Activated CD4-positive, alpha-beta T cell treated with anti-CD3 and anti-CD28 coated beads for 4 hours (primary cell): ENCODE measurements at regions not wholly inside any gene's neighbourhood (a gene's known extent, or its start where the extent isn't known, plus 50 kb on each side); places are given as distances from the start of the nearest gene placed in this dataset.

Experiments used
- DNase-seq, 2 donors: peaks; one replicate each; pipeline ENCODE4 v3.0.0-alpha.2; 2020

DNA sequence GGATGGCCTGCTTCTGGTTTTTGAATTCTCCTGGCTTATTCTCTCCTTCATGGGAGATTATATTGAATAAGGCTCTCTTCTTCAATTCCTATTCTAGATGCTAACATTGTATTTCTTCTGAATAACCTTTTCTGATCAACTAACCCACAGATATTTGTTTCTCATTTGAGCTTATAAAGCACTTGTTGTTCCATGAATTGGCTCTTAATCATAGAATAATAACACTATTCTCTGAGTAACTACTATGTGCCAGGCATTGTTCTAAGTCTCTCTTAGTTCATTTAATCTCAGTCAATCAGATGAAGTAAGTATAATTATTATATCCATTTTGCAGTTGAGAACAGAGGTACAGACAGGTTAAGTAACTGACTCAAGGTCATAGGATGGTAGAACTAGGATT, 136.3 kb upstream of the MLIP start:
- no peak for DNase-seq

GRCh38 chr6:53975941-53976615, 135.2 kb upstream of the MLIP start:
- DNase-seq, result no peak

GRCh38 chr6:53977551-53977950, 133.7 kb upstream of the MLIP start:
- no peak for DNase-seq

- peak in 1 of 2 donors; percentile 2 for DNase-seq
Measured at GRCh38 chr6:53979468-53980067, 131.7 kb upstream of the MLIP start.

DNA sequence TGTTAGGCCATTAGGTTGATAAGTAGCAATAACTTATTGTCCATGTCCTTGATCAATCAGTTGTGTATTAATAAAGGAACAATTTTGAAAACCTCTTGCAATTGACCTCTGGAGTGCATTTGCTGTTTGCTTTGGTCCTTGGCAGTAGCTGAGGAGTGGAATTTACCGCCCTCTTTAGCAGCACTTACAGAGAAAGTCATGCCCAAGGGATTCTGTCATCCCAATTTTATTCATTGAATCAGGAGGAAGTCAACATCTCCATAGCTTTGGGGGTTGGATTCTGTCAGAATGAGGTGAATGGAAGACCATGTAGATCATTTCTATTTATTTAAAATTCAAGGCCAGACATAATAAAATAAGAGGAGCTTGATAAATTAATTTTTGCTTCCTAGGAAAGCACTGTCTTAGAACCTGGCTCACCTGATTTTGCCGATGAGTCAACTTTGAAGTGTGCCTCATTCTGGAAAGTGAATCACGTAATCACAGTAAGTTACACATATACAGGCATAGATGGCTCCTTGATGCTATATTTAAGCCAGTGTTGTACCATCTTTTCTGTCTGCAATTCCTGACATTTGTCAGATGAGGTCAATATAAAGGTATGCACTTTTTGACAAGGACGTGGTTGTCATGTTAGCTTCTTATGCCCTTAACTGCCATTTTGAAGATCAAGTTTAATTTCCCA, 128.7 kb upstream of the MLIP start:
- DNase-seq, result no peak

DNA sequence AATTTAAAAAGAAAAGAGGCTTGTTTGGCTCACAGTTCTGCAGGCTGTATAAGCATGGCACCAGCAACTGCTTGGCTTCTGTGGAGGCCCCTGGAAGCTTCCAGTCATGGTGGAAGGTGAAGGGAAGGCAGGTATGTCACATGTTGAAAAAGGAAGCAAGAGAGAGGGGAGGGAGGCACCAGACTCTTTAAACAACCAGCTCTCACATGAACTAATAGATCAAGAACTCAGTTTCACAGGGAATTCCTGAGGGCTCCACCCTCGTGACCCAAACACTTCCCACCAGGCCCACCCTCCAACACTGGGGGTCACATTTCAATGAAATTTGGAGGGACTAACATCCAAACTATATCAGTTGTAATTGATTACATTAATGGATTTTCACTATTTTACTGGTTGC, 127.9 kb upstream of the MLIP start:
- DNase-seq, result no peak

DNA sequence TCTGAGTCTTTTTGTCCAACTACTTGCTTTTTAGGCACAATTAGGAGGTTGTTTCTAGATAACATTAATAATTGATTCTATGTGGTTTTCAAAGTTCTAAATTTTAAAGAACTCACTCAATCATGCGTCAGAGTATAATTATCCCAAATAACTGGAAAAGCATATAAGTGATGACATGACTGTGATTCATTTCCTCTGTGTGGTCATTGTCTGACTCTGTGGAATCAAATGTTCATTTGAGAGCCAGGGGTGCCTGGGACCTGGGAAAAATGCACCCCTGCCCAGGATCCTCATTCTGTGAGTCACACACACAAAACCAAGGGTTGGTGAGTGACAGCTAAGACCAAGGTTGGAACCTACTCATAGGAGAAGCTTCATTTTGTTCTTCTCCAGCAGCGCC, 127.1 kb upstream of the MLIP start:
- no peak for DNase-seq

GRCh38 chr6:53984581-53984980, 126.7 kb upstream of the MLIP start:
- no peak for DNase-seq

DNA sequence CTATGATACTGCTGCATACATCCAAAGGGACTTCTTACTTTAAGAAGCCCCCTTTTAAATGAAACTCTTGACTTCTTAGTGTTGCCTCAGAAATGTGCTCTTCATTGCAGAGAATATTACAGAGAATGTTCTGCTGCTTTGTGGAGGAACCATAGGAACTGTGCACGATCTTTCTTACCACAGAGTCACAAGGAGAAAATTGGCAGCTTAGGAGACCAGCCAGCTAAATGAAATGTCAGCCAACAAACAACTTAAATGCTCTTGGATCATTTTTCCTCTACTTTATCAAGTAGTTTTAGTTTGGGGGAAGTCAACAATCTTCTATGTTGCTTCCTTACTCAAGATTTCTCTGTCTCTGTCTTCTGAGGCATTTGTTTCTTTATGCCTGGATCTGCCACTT, 125.9 kb upstream of the MLIP start:
- no peak for DNase-seq

DNA sequence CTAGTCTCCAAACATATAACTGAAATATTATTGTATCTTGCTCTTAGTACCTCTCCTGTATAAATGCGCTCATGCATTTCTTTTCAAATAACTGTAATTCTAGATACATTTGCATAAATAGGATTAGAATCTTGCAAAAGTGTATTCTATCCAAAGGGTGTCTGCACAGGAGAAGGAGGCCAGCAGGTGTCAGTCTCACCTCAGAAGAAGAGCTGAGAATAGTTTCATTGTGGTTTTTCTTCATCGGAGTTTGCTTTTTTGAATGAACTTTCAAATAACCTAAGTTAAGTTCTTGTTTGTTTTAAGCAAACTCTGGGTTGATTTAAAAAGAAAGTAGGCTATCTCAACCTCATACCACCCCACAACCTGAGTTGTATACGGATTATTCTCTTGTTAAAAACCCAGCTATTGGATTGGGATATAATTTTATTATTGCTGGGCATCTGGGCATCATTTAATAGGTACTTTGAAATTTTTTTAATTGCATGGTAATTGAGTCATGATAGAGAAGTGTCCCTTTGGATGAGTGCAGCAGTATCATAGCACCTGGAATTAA, 125.0 kb upstream of the MLIP start:
- no peak for DNase-seq

DNA sequence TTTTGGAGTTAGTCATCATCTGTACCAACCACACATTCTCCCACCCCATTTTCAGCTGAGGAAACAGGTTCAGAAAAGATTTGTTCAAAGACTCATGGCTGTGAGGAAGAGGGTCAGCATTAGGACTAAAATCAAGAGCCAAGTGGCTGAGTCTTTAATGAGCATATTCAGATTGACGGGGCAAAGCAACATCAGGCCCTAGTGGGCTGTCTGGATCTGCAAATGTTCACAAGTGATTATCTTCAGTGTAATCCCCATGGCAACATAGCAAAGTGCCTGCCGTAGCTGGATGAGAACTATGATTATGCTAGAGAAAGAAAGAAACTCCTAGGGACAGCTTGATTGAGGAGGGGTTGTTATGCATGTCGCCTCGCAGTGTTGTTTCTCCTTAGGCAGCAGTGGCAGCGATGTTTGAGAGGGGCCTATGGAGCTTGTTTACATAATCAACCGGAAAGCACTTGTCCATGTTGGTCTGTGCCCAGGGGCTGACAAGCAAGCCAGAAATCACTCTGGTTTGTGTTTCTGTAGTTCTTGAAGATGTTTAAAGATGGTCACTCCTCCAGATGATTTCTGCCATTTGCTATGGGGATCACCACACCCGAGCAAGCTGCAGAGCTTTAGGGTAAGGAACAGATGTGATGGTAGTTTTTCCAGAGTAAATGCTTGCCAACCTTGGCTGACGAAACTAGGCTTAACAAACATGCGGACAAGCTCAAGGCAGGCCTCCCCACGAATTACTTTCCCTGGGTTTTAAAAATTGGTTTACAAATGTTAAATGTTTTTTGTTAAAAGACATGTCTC, 124.3 kb upstream of the MLIP start:
- DNase-seq, result no peak

DNA sequence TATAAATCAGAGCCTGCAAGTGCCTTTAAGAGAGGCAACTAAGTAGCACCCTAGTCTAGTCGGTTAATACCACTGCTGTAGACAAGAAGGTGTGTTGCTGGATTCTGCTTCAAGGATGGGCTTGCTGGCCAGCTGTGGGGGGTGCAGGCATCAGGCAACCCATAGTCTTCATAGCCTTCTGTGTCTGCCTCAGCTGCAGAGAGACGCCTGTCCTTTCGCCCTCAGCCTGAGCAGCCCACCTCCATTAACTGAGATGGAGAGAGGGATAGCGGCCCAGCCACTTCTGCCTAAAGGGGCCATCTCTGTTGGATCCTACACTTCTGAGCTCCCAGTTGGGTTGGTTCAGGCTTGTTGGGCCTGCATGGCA, 123.7 kb upstream of the MLIP start:
- DNase-seq, result no peak

GRCh38 chr6:53989504-53989903, 121.7 kb upstream of the MLIP start:
- DNase-seq, result no peak

- no peak for DNase-seq
Measured at GRCh38 chr6:53992522-53992921, 118.7 kb upstream of the MLIP start.

DNA sequence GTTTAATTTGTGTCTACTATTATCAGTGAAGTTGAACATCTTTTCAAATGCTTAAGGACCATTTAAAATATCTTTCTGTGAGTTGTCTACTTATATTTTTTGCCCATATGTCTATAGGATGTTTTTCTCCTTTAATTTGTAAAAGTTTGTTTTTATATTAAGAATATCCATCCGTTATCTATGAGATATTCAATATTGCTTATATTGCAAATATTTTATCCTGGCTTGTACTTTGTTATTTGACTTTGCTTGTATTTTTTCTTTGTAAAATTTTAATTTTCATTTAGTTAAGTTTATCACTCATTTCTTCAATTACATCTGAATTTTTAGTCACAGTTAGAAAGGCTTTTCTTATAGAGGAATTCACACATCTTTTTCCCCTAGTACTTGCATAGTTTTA, 117.0 kb upstream of the MLIP start:
- no peak for DNase-seq

- no peak for DNase-seq
Measured at GRCh38 chr6:53995935-53996334, 115.3 kb upstream of the MLIP start.

- DNase-seq, result no peak
Measured at GRCh38 chr6:53998303-53998702, 112.9 kb upstream of the MLIP start.

DNA sequence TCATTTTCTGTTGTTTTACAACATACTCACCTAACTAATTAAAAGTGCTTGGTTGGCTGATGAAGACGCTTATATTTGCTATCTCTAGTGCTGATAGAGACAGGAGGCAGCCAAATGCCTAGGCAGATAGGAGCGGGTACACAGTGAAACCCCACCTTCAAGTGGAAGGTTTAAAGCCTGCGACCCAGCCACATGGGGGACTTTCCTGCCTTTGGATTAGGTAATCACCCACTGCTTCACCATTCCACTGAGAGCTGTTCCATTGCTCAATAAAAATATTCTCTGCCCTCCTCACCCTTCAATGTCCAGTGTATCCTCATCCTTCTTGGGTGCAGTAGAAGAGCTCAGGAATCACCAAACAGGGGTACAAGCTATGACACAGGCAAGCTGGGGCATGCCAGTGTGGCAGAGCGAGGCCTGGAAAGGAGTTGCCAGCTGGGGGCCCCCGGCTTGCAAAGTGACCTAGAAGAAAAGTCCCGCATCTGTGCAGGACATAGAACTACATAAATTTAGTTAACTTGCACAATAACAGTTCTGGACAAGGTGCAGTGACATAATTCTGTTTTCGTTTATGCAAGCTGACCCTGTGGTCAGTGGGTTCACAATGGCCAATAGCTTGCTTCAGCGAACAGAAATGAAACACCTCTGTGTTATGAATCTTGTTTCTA, 112.0 kb upstream of the MLIP start:
- DNase-seq, result no peak

DNA sequence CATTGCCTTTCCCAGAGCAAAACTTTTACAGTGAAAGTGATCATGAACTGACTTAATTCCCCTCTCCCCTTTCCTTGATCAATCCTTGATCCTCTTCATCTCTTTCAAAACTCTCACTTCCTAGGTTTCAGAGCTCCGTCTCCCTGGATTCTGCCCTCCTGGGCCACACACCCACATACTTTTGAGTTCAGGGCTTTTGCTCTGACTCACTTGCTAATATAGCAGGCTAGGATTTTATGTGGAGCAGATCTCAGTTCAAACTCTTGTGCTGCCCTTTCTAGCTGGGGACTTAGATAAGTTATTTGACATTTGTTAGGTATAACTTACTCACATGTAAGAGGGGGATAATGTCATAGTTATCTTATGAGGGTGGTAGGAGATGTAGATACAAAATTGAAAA, 109.1 kb upstream of the MLIP start:
- no peak for DNase-seq

DNA sequence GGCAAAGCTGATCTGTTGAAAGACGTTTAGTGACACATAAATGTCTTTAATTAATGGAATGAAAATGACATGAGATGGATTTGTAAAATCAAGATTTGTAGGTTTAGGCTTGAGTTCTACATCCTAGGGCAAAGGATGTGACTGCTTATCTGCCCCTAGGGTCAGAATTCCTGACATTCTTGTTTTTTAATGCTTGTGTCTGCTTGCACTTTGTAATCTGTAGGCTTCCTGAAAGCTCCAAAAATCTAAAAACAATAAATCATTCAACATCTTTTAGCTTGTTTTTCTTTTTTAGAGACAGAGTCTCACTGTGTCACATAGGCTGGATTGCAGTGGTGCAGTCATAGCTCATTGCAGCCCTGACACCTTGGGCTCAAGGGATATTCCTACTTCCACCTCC, 107.9 kb upstream of the MLIP start:
- no peak for DNase-seq

DNA sequence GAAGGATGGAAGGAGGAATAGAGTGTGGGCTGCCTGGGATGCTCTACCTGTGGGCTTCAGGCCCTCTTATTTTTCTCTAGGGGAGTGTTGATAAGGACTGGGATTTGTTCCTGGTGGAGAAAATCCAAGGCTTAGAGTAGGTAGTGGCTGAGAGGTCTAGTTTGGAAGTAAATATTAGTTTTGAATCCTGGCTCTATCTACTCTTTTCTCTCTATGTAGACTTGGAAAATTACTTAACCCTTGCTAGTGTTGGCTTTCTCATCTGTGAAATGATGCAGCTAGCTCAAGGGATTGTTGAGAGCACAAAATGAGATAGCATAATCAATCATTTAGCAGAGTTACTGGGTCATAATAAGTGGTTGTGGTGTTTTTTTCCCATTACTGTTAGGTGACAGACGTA, 102.7 kb upstream of the MLIP start:
- DNase-seq, result no peak

DNA sequence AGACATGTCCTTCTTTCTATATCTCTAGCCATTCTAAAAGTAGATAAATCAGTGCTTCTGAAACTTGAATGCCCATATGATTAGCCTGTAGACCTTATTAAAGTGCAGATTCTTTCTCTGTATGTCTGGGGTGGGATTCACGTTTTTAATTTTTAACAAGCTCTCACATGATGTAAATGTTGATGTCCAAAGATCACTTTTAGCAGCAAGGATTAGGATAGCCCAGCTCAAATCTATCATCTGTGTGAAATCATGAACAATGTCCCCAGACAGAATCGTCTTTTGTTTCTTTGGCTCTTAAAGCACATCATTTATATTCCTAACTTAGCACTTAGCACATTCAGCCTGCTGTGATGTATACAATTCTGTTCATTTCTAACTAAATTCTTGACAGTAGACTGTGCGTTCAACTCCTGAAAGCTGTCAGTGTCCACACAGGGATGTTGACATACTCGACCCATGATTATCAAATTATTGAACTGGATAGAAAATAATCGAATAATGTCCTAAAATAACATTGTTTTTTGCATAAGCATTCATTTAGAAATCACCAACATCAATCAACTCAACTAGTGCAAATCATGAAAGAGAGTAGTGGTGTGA, 102.1 kb upstream of the MLIP start:
- no peak for DNase-seq
